Urinary bladder (tissue), 3 donors: ENCODE measurements at regions not wholly inside any gene's neighbourhood (a gene's known extent, or its start where the extent isn't known, plus 50 kb on each side); places are given as distances from the start of the nearest gene placed in this dataset.

ENCODE experiments used
- DNase-seq: peaks from one replicate; pipeline ENCODE4 v3.0.0-alpha.2; 2015; ENCODE audit errors: extremely low spot score
- H3K27ac ChIP-seq: one replicate; pipeline ENCODE4 v1.5.1; 2013; ENCODE audit warnings: low read depth, mild to moderate bottlenecking, moderate library complexity
- H3K36me3 ChIP-seq: one replicate; pipeline ENCODE4 v1.6.1; 2013; ENCODE audit warnings: mild to moderate bottlenecking, moderate library complexity; ENCODE audit not compliant: insufficient read depth
- H3K4me1 ChIP-seq: one replicate; pipeline ENCODE4 v1.6.1; 2013; ENCODE audit warnings: mild to moderate bottlenecking, moderate library complexity; ENCODE audit not compliant: insufficient read depth
- H3K4me3 ChIP-seq: one replicate; pipeline ENCODE4 v1.5.1; 2013; ENCODE audit warnings: low read depth, low read length
- WGBS: extraction: QIAGEN DNeasy Blood & Tissue Kit; methylation state at CpG from one replicate; pipeline ENCODE4 v1.1.7; 2013; 5-methylcytosine and 5-hydroxymethylcytosine counted together
- donor health status: healthy with polysubstance abuse.
- donor health status: healthy.

- WGBS, result 70% methylated on average over 1 of the region's 1 CpG
- H3K27ac ChIP-seq, result no peak overlapping the region
- no peak for DNase-seq
- no peaks in the 10 kb centered on the region for H3K36me3 ChIP-seq
- H3K4me3 ChIP-seq, result no peak overlapping the region
- H3K4me1 ChIP-seq, result no peaks in the 10 kb centered on the region
These were observed 1128.0 kb downstream of the AACS start for GRCh38 chr12:126193190-126193589.

GRCh38 chr12:126196263-126196662 is 1131.0 kb downstream of the AACS start:
- Histone ChIP-seq H3K4me3 (no peak overlapping the region), H3K4me1 (no peaks in the 10 kb centered on the region), H3K36me3 (no peaks in the 10 kb centered on the region), H3K27ac (no peak overlapping the region)
- DNase-seq, result no peak
- 92% methylated on average over 1 of the region's 1 CpG for WGBS

GRCh38 chr12:126198516-126198915 is 1133.3 kb downstream of the AACS start:
- DNase-seq, result no peak
- Histone ChIP-seq H3K4me3 (no peak overlapping the region), H3K4me1 (no peaks in the 10 kb centered on the region), H3K36me3 (no peaks in the 10 kb centered on the region), H3K27ac (no peak overlapping the region)
- WGBS, result 63% methylated on average over 1 of the region's 1 CpG

GRCh38 chr12:126198966-126199692 is 1133.9 kb downstream of the AACS start:
- no peak overlapping the region for H3K4me3 ChIP-seq
- H3K4me1 ChIP-seq, result no peaks in the 10 kb centered on the region
- H3K36me3 ChIP-seq, result no peaks in the 10 kb centered on the region
- 74% methylated on average over 6 of the region's 6 CpGs for WGBS
- no peak overlapping the region for H3K27ac ChIP-seq
- no peak for DNase-seq

GRCh38 chr12:126201981-126202537 is 1136.8 kb downstream of the AACS start:
- DNase-seq, result no peak
- no peaks in the 10 kb centered on the region for H3K4me1 ChIP-seq
- 67% methylated on average over 3 of the region's 3 CpGs for WGBS
- H3K36me3 ChIP-seq, result no peaks in the 10 kb centered on the region
- H3K4me3 ChIP-seq, result no peak overlapping the region
- no peak overlapping the region for H3K27ac ChIP-seq

GRCh38 chr12:126204326-126204725 is 1139.1 kb downstream of the AACS start:
- 47% methylated on average over 3 of the region's 3 CpGs for WGBS
- DNase-seq, result no peak
- Histone ChIP-seq H3K36me3 (no peaks in the 10 kb centered on the region), H3K4me3 (no peak overlapping the region), H3K27ac (no peak overlapping the region), H3K4me1 (no peaks in the 10 kb centered on the region)

- no peaks in the 10 kb centered on the region for H3K36me3 ChIP-seq
- DNase-seq, result no peak
- H3K4me3 ChIP-seq, result no peak overlapping the region
- WGBS, result 78% methylated on average over 4 of the region's 4 CpGs
- no peaks in the 10 kb centered on the region for H3K4me1 ChIP-seq
- H3K27ac ChIP-seq, result no peak overlapping the region
These were observed 1144.8 kb downstream of the AACS start for GRCh38 chr12:126210026-126210425.

- Histone ChIP-seq H3K27ac (no peak overlapping the region), H3K36me3 (no peaks in the 10 kb centered on the region), H3K4me1 (no peaks in the 10 kb centered on the region), H3K4me3 (no peak overlapping the region)
- 68% methylated on average over 3 of the region's 3 CpGs for WGBS
- no peak for DNase-seq
These were observed 1145.2 kb downstream of the AACS start for GRCh38 chr12:126210448-126210847.

GRCh38 chr12:126212824-126213223 is 1147.6 kb downstream of the AACS start:
- Histone ChIP-seq H3K4me3 (no peak overlapping the region), H3K36me3 (no peaks in the 10 kb centered on the region), H3K4me1 (no peaks in the 10 kb centered on the region), H3K27ac (no peak overlapping the region)
- 64% methylated on average over 7 of the region's 7 CpGs for WGBS
- DNase-seq, result no peak

GRCh38 chr12:126218697-126219096 is 1153.5 kb downstream of the AACS start:
- no peaks in the 10 kb centered on the region for H3K4me1 ChIP-seq
- 58% methylated on average over 1 of the region's 1 CpG for WGBS
- no peak for DNase-seq

GRCh38 chr12:126219139-126219538 is 1153.9 kb downstream of the AACS start:
- 42% methylated on average over 2 of the region's 2 CpGs for WGBS
- no peak overlapping the region for H3K4me3 ChIP-seq

More at GRCh38 chr12:126218697-126219096, 1153.5 kb downstream of the AACS start:
- H3K4me3 ChIP-seq, result no peak overlapping the region
- no peaks in the 10 kb centered on the region for H3K36me3 ChIP-seq
- H3K27ac ChIP-seq, result no peak overlapping the region

GRCh38 chr12:126219654-126220279 is 1154.5 kb downstream of the AACS start:
- Histone ChIP-seq H3K4me1 (no peaks in the 10 kb centered on the region), H3K36me3 (no peaks in the 10 kb centered on the region), H3K4me3 (no peak overlapping the region), H3K27ac (no peak overlapping the region)
- 62% methylated on average over 6 of the region's 6 CpGs for WGBS
- DNase-seq, result no peak

More at GRCh38 chr12:126219139-126219538, 1153.9 kb downstream of the AACS start:
- DNase-seq, result no peak
- no peaks in the 10 kb centered on the region for H3K36me3 ChIP-seq
- no peak overlapping the region for H3K27ac ChIP-seq
- no peaks in the 10 kb centered on the region for H3K4me1 ChIP-seq

GRCh38 chr12:126224032-126224431 is 1158.8 kb downstream of the AACS start:
- WGBS, result 89% methylated on average over 3 of the region's 3 CpGs
- no peak for DNase-seq
- no peak overlapping the region for H3K27ac ChIP-seq
- no peaks in the 10 kb centered on the region for H3K4me1 ChIP-seq
- no peak overlapping the region for H3K4me3 ChIP-seq
- H3K36me3 ChIP-seq, result no peaks in the 10 kb centered on the region

- whole genome bisulfite sequencing, result 76% methylated on average over 2 of the region's 2 CpGs
- no peak for DNase-seq
- H3K4me1 ChIP-seq, result no peaks in the 10 kb centered on the region
- no peak overlapping the region for H3K27ac ChIP-seq
- no peaks in the 10 kb centered on the region for H3K36me3 ChIP-seq
- no peak overlapping the region for H3K4me3 ChIP-seq
These were observed 1163.7 kb downstream of the AACS start for GRCh38 chr12:126228936-126229335.
